ENCODE measurements at regions not wholly inside any gene's neighbourhood (a gene's known extent, or its start where the extent isn't known, plus 50 kb on each side); places are given as distances from the start of the nearest gene placed in this dataset.
A peak's percentile ranks its signal among the peaks of the same experiment; 100 is the strongest.

GRCh38 chr1:58398714-58399113, 147.8 kb downstream of the OMA1 start:
- H3K4me3 ChIP-seq (ENCODE audit: low read depth, low read length): no peak overlapping the region
- TF ChIP-seq, protein P1, sequence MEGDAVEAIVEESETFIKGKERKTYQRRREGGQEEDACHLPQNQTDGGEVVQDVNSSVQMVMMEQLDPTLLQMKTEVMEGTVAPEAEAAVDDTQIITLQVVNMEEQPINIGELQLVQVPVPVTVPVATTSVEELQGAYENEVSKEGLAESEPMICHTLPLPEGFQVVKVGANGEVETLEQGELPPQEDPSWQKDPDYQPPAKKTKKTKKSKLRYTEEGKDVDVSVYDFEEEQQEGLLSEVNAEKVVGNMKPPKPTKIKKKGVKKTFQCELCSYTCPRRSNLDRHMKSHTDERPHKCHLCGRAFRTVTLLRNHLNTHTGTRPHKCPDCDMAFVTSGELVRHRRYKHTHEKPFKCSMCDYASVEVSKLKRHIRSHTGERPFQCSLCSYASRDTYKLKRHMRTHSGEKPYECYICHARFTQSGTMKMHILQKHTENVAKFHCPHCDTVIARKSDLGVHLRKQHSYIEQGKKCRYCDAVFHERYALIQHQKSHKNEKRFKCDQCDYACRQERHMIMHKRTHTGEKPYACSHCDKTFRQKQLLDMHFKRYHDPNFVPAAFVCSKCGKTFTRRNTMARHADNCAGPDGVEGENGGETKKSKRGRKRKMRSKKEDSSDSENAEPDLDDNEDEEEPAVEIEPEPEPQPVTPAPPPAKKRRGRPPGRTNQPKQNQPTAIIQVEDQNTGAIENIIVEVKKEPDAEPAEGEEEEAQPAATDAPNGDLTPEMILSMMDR (IDR thresholded peaks at IDR 0.05; ENCODE audit: insufficient read depth, low read depth, low read length, missing control alignments): no peak
- no peak for DNase-seq (ENCODE audit: low read depth)

DNA sequence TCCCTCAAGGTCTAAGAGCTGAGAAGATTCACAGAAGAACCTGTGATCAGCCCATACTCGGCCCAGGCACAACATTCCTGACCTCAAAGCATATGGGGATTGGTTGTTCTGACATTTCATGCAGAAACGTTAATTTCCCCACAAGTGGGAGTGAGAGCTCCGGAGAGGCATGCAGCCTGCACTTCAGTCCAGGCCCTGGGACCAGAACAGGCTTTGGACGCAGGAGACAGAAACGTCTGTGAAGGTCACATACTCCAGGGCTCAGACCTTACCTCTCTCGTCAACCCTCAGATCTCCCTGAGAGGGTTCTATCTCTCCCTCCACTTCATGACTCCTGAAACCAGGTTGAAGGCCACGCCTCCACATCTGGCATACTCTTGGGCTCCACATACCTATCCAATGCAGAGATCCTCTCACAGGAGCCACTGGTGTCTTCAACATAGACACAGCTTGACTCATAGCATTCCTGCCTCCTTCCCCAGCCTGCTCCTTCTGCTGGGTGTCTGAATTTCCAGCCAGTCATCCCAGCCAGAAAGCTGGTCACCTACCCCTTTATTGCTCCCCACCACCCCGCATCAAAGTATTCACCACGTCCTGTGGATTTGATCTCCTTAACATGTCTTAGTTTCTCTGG, 149.2 kb downstream of the OMA1 start:
- no peak for DNase-seq (ENCODE audit: low read depth)
- H3K4me3 ChIP-seq (ENCODE audit: low read depth, low read length): no peak overlapping the region
- TF ChIP-seq, protein P1 (IDR thresholded peaks at IDR 0.05; ENCODE audit: insufficient read depth, low read depth, low read length, missing control alignments): no peak

DNA sequence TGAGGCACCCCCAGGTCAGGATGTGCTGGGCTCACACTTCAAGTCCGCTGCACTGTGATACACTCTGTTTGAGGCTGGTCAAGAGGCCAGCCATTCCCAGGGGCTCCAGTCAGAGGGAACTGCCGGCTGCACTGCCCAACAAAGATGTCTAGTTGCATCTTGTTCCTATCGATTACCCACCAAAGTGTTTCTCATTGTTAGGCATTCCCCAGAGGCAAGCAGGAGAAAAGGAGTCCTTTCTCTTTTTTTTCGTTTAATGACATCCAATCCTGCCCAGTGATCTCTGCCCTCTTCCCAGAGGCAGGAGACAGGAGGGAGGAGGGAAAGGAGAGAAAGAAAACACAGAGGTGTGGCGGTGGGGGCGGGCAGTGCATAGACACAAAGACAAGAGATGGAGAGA, 150.4 kb downstream of the OMA1 start:
- no peak for DNase-seq (ENCODE audit: low read depth)
- H3K4me3 ChIP-seq (ENCODE audit: low read depth, low read length): no peak overlapping the region
- TF ChIP-seq, protein P1 (IDR thresholded peaks at IDR 0.05; ENCODE audit: insufficient read depth, low read depth, low read length, missing control alignments): no peak

GRCh38 chr1:58395355-58395754, 151.2 kb downstream of the OMA1 start:
- DNase-seq (ENCODE audit: low read depth): no peak
- TF ChIP-seq, protein P1 (IDR thresholded peaks at IDR 0.05; ENCODE audit: insufficient read depth, low read depth, low read length, missing control alignments): no peak
- H3K4me3 ChIP-seq (ENCODE audit: low read depth, low read length): no peak overlapping the region

DNA sequence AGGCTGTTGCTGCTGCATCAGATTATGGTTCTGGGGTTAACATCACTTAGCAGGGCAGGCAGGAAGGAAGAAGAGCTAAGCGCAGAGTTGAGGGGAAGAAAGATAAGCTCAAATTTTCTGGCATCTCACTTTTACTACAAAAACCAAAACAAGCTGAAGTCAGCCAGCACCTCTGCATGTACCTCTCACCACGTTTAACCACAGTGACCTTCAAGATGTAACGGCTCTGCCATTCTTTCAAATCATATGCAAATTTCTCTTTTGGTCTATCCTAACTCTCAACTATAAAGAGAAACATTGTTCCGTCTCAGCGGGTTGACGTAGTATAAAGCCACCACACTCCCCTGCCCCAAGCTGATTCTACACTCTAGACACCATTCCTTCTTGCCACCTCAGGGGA, 154.4 kb downstream of the OMA1 start:
- no peak overlapping the region for H3K4me3 ChIP-seq (ENCODE audit: low read depth, low read length)
- peak; percentile 34 for DNase-seq (ENCODE audit: low read depth)
- TF ChIP-seq, protein P1 (IDR thresholded peaks at IDR 0.05; ENCODE audit: insufficient read depth, low read depth, low read length, missing control alignments): no peak

DNA sequence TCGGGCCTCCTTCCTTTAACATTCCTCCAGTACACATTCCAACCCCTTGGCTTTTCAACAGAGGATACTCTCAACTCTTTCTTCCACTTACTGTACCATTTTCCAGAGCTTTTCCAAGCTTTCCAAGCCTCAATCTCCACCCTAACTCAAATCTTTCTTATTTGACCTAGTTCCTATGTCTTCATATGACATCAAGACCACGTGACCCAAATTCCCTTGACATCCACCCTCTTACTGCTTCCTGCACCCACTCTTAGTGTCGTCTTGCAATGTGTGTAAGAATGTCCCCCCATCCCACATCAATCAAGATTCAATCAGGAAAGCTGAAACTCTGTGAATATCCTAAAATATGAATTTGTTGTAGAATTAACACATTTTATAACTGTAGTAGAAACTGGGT, 155.0 kb downstream of the OMA1 start:
- TF ChIP-seq, protein P1 (IDR thresholded peaks at IDR 0.05; ENCODE audit: insufficient read depth, low read depth, low read length, missing control alignments): no peak
- no peak for DNase-seq (ENCODE audit: low read depth)
- no peak overlapping the region for H3K4me3 ChIP-seq (ENCODE audit: low read depth, low read length)

- H3K4me3 ChIP-seq (ENCODE audit: low read depth, low read length): no peak overlapping the region
- TF ChIP-seq, protein P1 (IDR thresholded peaks at IDR 0.05; ENCODE audit: insufficient read depth, low read depth, low read length, missing control alignments): no peak
- DNase-seq (ENCODE audit: low read depth): no peak
Observed at GRCh38 chr1:58391056-58391455, 155.5 kb downstream of the OMA1 start.
